HG02970 (cell line): ENCODE measurements at regions not wholly inside any gene's neighbourhood (a gene's known extent, or its start where the extent isn't known, plus 50 kb on each side); places are given as distances from the start of the nearest gene placed in this dataset.
"Not testable (repeated sequence)": the region's sequence is repeated elsewhere in the genome, so short reads cannot be mapped to it uniquely, and the experiment has no call there.

Source experiments
- ATAC-seq: cut with Tn5 transposase; IDR thresholded peaks from one replicate; pipeline ENCODE4 v1.9.1; 2021; ENCODE audit warnings: mild to moderate bottlenecking, moderate library complexity, moderate number of reproducible peaks; ENCODE audit not compliant: unreplicated experiment, low FRiP score

GRCh38 chr2:212721026-212721451, 182.4 kb upstream of the ERBB4 start:
- ATAC-seq, result no peak

- not testable (repeated sequence) for ATAC-seq
These were observed 176.8 kb upstream of the ERBB4 start for GRCh38 chr2:212715411-212715810.

GRCh38 chr2:212713681-212714080, 175.1 kb upstream of the ERBB4 start:
- ATAC-seq, result no peak

GRCh38 chr2:212712991-212713390, 174.4 kb upstream of the ERBB4 start:
- no peak for ATAC-seq

- no peak for ATAC-seq
These were observed 173.9 kb upstream of the ERBB4 start for GRCh38 chr2:212712466-212712865.

GRCh38 chr2:212711856-212712255, 173.3 kb upstream of the ERBB4 start:
- no peak for ATAC-seq

GRCh38 chr2:212709280-212709679, 170.7 kb upstream of the ERBB4 start:
- no peak for ATAC-seq

- ATAC-seq, result no peak
These were observed 169.8 kb upstream of the ERBB4 start for GRCh38 chr2:212708355-212708754.

GRCh38 chr2:212695426-212695825, 156.8 kb upstream of the ERBB4 start:
- no peak for ATAC-seq

- no peak for ATAC-seq
These were observed 155.8 kb upstream of the ERBB4 start for GRCh38 chr2:212694398-212694797.

- no peak for ATAC-seq
These were observed 153.9 kb upstream of the ERBB4 start for GRCh38 chr2:212692466-212692865.

GRCh38 chr2:212686285-212686895, 147.8 kb upstream of the ERBB4 start:
- no peak for ATAC-seq

- ATAC-seq, result no peak
These were observed 144.9 kb upstream of the ERBB4 start for GRCh38 chr2:212683346-212684097.

GRCh38 chr2:212682937-212683336, 144.3 kb upstream of the ERBB4 start:
- ATAC-seq, result no peak

- no peak for ATAC-seq
These were observed 138.9 kb upstream of the ERBB4 start for GRCh38 chr2:212677466-212677865.

GRCh38 chr2:212672186-212672585, 133.6 kb upstream of the ERBB4 start:
- ATAC-seq, result no peak

- ATAC-seq, result no peak
These were observed 131.2 kb upstream of the ERBB4 start for GRCh38 chr2:212669761-212670160.

GRCh38 chr2:212667751-212668316, 129.2 kb upstream of the ERBB4 start:
- ATAC-seq, result no peak

- no peak for ATAC-seq
These were observed 127.3 kb upstream of the ERBB4 start for GRCh38 chr2:212665948-212666347.

GRCh38 chr2:212659441-212659840, 120.8 kb upstream of the ERBB4 start:
- ATAC-seq, result no peak

GRCh38 chr2:212649646-212650045, 111.0 kb upstream of the ERBB4 start:
- no peak for ATAC-seq
